Gastroesophageal sphincter (tissue), 3 donors: ENCODE measurements at regions not wholly inside any gene's neighbourhood (a gene's known extent, or its start where the extent isn't known, plus 50 kb on each side); places are given as distances from the start of the nearest gene placed in this dataset.

ENCODE experiments used
- EP300 ChIP-seq: sonication (generic); formaldehyde crosslinking; IDR thresholded peaks from one replicate; pipeline ENCODE4 v1.6.1; 2017; ENCODE audit warnings: antibody characterized with exemption, mild to moderate bottlenecking
- POLR2A ChIP-seq, 2 donors: fragments of 450-650 bp; IDR thresholded peaks; one replicate each; pipeline ENCODE4 v1.6.1; 2017; ENCODE audit warnings: antibody characterized with exemption in 2 of 2, mild to moderate bottlenecking in 2 of 2, moderate library complexity in 1 of 2
- TF ChIP-seq, protein P1 (sequence below), 4 experiments: fragments of 200-600 bp in 2 of 4; fragments of 450-650 bp in 2 of 4; sonication (generic) in 1 of 4; IDR thresholded peaks; one replicate each; pipeline ENCODE4 v1.5.1; 2017 to 2019; ENCODE audit warnings: antibody characterized with exemption in 4 of 4, mild to moderate bottlenecking in 2 of 4, moderate library complexity in 2 of 4

DNA sequence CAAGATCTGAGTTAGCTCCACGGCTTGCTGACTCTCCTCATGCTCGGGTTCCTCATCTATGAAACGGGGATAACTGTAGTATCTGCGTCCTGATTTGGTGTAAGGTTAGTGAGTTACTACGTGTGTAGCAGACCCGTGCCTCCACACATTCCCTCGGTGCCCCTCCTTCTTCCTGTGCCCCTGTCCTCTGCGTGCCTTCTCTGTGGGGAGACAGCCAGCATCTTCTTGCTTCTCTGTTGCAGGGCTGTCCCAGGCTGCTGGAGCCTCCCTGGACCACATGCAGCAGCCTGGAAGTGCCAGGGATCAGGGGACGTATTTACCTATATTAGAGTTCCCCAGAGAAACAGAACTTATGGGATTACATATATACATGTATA lies 93.1 kb upstream of the PRNP start:
- TF ChIP-seq, protein P1, sequence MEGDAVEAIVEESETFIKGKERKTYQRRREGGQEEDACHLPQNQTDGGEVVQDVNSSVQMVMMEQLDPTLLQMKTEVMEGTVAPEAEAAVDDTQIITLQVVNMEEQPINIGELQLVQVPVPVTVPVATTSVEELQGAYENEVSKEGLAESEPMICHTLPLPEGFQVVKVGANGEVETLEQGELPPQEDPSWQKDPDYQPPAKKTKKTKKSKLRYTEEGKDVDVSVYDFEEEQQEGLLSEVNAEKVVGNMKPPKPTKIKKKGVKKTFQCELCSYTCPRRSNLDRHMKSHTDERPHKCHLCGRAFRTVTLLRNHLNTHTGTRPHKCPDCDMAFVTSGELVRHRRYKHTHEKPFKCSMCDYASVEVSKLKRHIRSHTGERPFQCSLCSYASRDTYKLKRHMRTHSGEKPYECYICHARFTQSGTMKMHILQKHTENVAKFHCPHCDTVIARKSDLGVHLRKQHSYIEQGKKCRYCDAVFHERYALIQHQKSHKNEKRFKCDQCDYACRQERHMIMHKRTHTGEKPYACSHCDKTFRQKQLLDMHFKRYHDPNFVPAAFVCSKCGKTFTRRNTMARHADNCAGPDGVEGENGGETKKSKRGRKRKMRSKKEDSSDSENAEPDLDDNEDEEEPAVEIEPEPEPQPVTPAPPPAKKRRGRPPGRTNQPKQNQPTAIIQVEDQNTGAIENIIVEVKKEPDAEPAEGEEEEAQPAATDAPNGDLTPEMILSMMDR (IDR thresholded peaks at IDR 0.05), result no peak
- no peak for TF ChIP-seq EP300
- no peak for TF ChIP-seq POLR2A (IDR thresholded peaks at IDR 0.05)
